ENCODE measurements at regions not wholly inside any gene's neighbourhood (a gene's known extent, or its start where the extent isn't known, plus 50 kb on each side); places are given as distances from the start of the nearest gene placed in this dataset.

GRCh38 chr6:98179606-98180005 is 654.8 kb upstream of the POU3F2 start:
- no peaks in the 10 kb centered on the region for H3K36me3 ChIP-seq
- H3K27ac ChIP-seq, result no peak overlapping the region
- no peak for TF ChIP-seq Cebpa-rat (IDR thresholded peaks at IDR 0.05)
- H3K9ac ChIP-seq, result no peak overlapping the region
- H3K27me3 ChIP-seq, result no peaks in the 10 kb centered on the region
- H3K9me3 ChIP-seq (replicated peaks in 1 of 11), result peaks cover 0 to 6% (median 0%) of the 10 kb centered on the region in 11 experiments; a peak in 1 of 22 replicates
- no peak overlapping the region for H3K4me3 ChIP-seq
- no peaks in the 10 kb centered on the region for H3K4me1 ChIP-seq
- no peak overlapping the region for H3K4me2 ChIP-seq
- no peaks in the 10 kb centered on the region for H4K20me1 ChIP-seq

- H3K4me1 ChIP-seq, result no peaks in the 10 kb centered on the region
- H3K4me2 ChIP-seq, result no peak overlapping the region
- H3K9me3 ChIP-seq (replicated peaks in 1 of 11), result no peaks in the 10 kb centered on the region
- no peak for TF ChIP-seq Cebpa-rat (IDR thresholded peaks at IDR 0.05)
- H3K27me3 ChIP-seq, result no peaks in the 10 kb centered on the region
- H4K20me1 ChIP-seq, result no peaks in the 10 kb centered on the region
- H3K4me3 ChIP-seq, result no peak overlapping the region
- H3K9ac ChIP-seq, result no peak overlapping the region
- H3K36me3 ChIP-seq, result no peaks in the 10 kb centered on the region
- H3K27ac ChIP-seq, result no peak overlapping the region
Observed at GRCh38 chr6:98200084-98200483, 634.3 kb upstream of the POU3F2 start.

- no peaks in the 10 kb centered on the region for H3K4me1 ChIP-seq
- TF ChIP-seq Cebpa-rat (IDR thresholded peaks at IDR 0.05), result no peak
- no peak overlapping the region for H3K27ac ChIP-seq
- H3K9me3 ChIP-seq (replicated peaks in 1 of 11), result no peaks in the 10 kb centered on the region
- no peak overlapping the region for H3K4me2 ChIP-seq
- no peak overlapping the region for H3K4me3 ChIP-seq
- no peaks in the 10 kb centered on the region for H3K27me3 ChIP-seq
- no peaks in the 10 kb centered on the region for H4K20me1 ChIP-seq
- no peaks in the 10 kb centered on the region for H3K36me3 ChIP-seq
- H3K9ac ChIP-seq, result no peak overlapping the region
Observed at GRCh38 chr6:98203170-98203806, 631.1 kb upstream of the POU3F2 start.

GRCh38 chr6:98212468-98212867 is 621.9 kb upstream of the POU3F2 start:
- Histone ChIP-seq H3K4me3 (no peak overlapping the region), H3K9ac (no peak overlapping the region), H3K9me3 (replicated peaks in 1 of 11) (no peaks in the 10 kb centered on the region), H3K27ac (no peak overlapping the region), H3K36me3 (no peaks in the 10 kb centered on the region), H4K20me1 (no peaks in the 10 kb centered on the region), H3K4me2 (no peak overlapping the region), H3K4me1 (no peaks in the 10 kb centered on the region), H3K27me3 (no peaks in the 10 kb centered on the region)
- TF ChIP-seq Cebpa-rat (IDR thresholded peaks at IDR 0.05), result no peak

GRCh38 chr6:98215531-98215930 is 618.8 kb upstream of the POU3F2 start:
- no peak for TF ChIP-seq Cebpa-rat (IDR thresholded peaks at IDR 0.05)
- Histone ChIP-seq H3K4me2 (no peak overlapping the region), H3K9me3 (replicated peaks in 1 of 11) (0 out of 22 replicates have a peak, but pooled peaks cover 0 to 5% (median 0%) of the 10 kb centered on the region in 11 experiments), H3K4me3 (no peak overlapping the region), H4K20me1 (no peaks in the 10 kb centered on the region), H3K27me3 (no peaks in the 10 kb centered on the region), H3K27ac (no peak overlapping the region), H3K9ac (no peak overlapping the region), H3K36me3 (no peaks in the 10 kb centered on the region), H3K4me1 (no peaks in the 10 kb centered on the region)

- no peaks in the 10 kb centered on the region for H3K4me1 ChIP-seq
- H4K20me1 ChIP-seq, result no peaks in the 10 kb centered on the region
- TF ChIP-seq Cebpa-rat (IDR thresholded peaks at IDR 0.05), result no peak
- no peak overlapping the region for H3K9ac ChIP-seq
- peaks cover 0 to 16% (median 11%) of the 10 kb centered on the region in 11 experiments; a peak in 12 of 22 replicates for H3K9me3 ChIP-seq (replicated peaks in 1 of 11)
- no peak overlapping the region for H3K4me3 ChIP-seq
- no peaks in the 10 kb centered on the region for H3K36me3 ChIP-seq
- no peak overlapping the region for H3K4me2 ChIP-seq
- H3K27ac ChIP-seq, result no peak overlapping the region
- no peaks in the 10 kb centered on the region for H3K27me3 ChIP-seq
Observed at GRCh38 chr6:98230250-98230649, 604.1 kb upstream of the POU3F2 start.

- H3K27me3 ChIP-seq, result no peaks in the 10 kb centered on the region
- no peak overlapping the region for H3K27ac ChIP-seq
- H3K36me3 ChIP-seq, result no peaks in the 10 kb centered on the region
- 0 out of 20 replicates have a peak, but pooled peaks cover 0 to 8% (median 0%) of the 10 kb centered on the region in 10 experiments for H3K4me1 ChIP-seq
- no peak overlapping the region for H3K9ac ChIP-seq
- H3K9me3 ChIP-seq (replicated peaks in 1 of 11), result no peaks in the 10 kb centered on the region
- H3K4me2 ChIP-seq, result no peak overlapping the region
- no peaks in the 10 kb centered on the region for H4K20me1 ChIP-seq
- TF ChIP-seq Cebpa-rat (IDR thresholded peaks at IDR 0.05), result no peak
- H3K4me3 ChIP-seq, result no peak overlapping the region
Observed at GRCh38 chr6:98239057-98239456, 595.3 kb upstream of the POU3F2 start.

GRCh38 chr6:98241630-98242029 is 592.7 kb upstream of the POU3F2 start:
- Histone ChIP-seq H3K9ac (no peak overlapping the region), H3K4me1 (0 out of 20 replicates have a peak, but pooled peaks cover 0 to 8% (median 0%) of the 10 kb centered on the region in 10 experiments), H3K36me3 (no peaks in the 10 kb centered on the region), H3K27me3 (no peaks in the 10 kb centered on the region), H3K4me3 (no peak overlapping the region), H4K20me1 (no peaks in the 10 kb centered on the region), H3K27ac (no peak overlapping the region), H3K9me3 (replicated peaks in 1 of 11) (no peaks in the 10 kb centered on the region), H3K4me2 (no peak overlapping the region)
- no peak for TF ChIP-seq Cebpa-rat (IDR thresholded peaks at IDR 0.05)

- TF ChIP-seq Cebpa-rat (IDR thresholded peaks at IDR 0.05), result peak in 7 of 11 experiments; percentile 49 to 92 (median 78); a peak in 15 of 22 replicates
- no peaks in the 10 kb centered on the region for H3K9me3 ChIP-seq (replicated peaks in 1 of 11)
- no peaks in the 10 kb centered on the region for H3K36me3 ChIP-seq
- no peak overlapping the region for H3K9ac ChIP-seq
- no peak overlapping the region for H3K27ac ChIP-seq
- no peaks in the 10 kb centered on the region for H3K4me1 ChIP-seq
- no peaks in the 10 kb centered on the region for H3K27me3 ChIP-seq
- no peaks in the 10 kb centered on the region for H4K20me1 ChIP-seq
- H3K4me3 ChIP-seq, result no peak overlapping the region
- H3K4me2 ChIP-seq, result no peak overlapping the region
Observed at GRCh38 chr6:98254624-98255023, 579.8 kb upstream of the POU3F2 start.

GRCh38 chr6:98260382-98260781 is 574.0 kb upstream of the POU3F2 start:
- Histone ChIP-seq H3K27me3 (no peaks in the 10 kb centered on the region), H4K20me1 (no peaks in the 10 kb centered on the region), H3K4me2 (no peak overlapping the region), H3K27ac (no peak overlapping the region), H3K9ac (no peak overlapping the region), H3K4me3 (no peak overlapping the region), H3K9me3 (replicated peaks in 1 of 11) (no peaks in the 10 kb centered on the region), H3K36me3 (no peaks in the 10 kb centered on the region), H3K4me1 (no peaks in the 10 kb centered on the region)
- TF ChIP-seq Cebpa-rat (IDR thresholded peaks at IDR 0.05), result no peak

All from BLaER1 treated with 17β-estradiol and CSF1 and Interleukin-3, amounts not matched to agents 10 nM and 100 nM (cell line).